Gastrocnemius medialis (tissue), 4 donors: ENCODE measurements at regions not wholly inside any gene's neighbourhood (a gene's known extent, or its start where the extent isn't known, plus 50 kb on each side); places are given as distances from the start of the nearest gene placed in this dataset.

Experiments
- ATAC-seq, 2 donors: fragments of 150-250 bp; one replicate each; pipeline ENCODE4 v1.9.1; 2016
- DNase-seq, 2 donors: peaks; one replicate each; pipeline ENCODE4 v3.0.0-alpha.2; 2019
- H3K27ac ChIP-seq, 4 donors: fragments of 200-600 bp; sonication (generic); 1 replicate in 1 of 4; 2 replicates in 3 of 4; pipeline ENCODE4 v1.5.1; 2016 to 2018; ENCODE audit warnings: mild to moderate bottlenecking in 2 of 4, moderate library complexity in 1 of 4
- H3K27me3 ChIP-seq, 3 donors: fragments of 200-600 bp; sonication (generic) in 2 of 3; 1 replicate in 1 of 3; 2 replicates in 2 of 3; pipeline versions ENCODE4 v1.5.1 to v1.6.0; 2016 to 2019; ENCODE audit warnings: mild to moderate bottlenecking in 1 of 3, moderate library complexity in 1 of 3
- H3K36me3 ChIP-seq, 2 donors: fragments of 200-600 bp; sonication (generic) in 1 of 2; one replicate each; pipeline ENCODE4 v1.5.1; 2017 to 2018
- H3K4me1 ChIP-seq, 2 donors: fragments of 200-600 bp; sonication (generic) in 1 of 2; one replicate each; pipeline ENCODE4 v1.5.1; 2016 to 2017; ENCODE audit warnings: mild to moderate bottlenecking in 2 of 2
- H3K4me3 ChIP-seq, 4 donors: fragments of 200-600 bp; sonication (generic) in 3 of 4; 1 replicate in 1 of 4; 2 replicates in 3 of 4; pipeline ENCODE4 v1.5.1; 2016 to 2019; ENCODE audit warnings: mild to moderate bottlenecking in 2 of 4
- H3K9me3 ChIP-seq, 3 donors: fragments of 200-600 bp; sonication (generic) in 2 of 3; 1 replicate in 1 of 3; 2 replicates in 2 of 3; pipeline ENCODE4 v1.5.1; 2016 to 2019
- POLR2A ChIP-seq, 2 donors: fragments of 450-650 bp; IDR thresholded peaks; one replicate each; pipeline ENCODE4 v1.6.1; 2017; ENCODE audit warnings: antibody characterized with exemption in 2 of 2, mild to moderate bottlenecking in 2 of 2, moderate library complexity in 2 of 2
- in situ Hi-C, 4 donors: fragments of 200-750 bp; cut with MboI; loops; one replicate each; pipeline versions ENCODE4 v1.15.0 to v1.8.0; 2017; ENCODE audit warnings: low sequenced_read_pairs in 4 of 4
- intact Hi-C: fragments of 100-400 bp; cut with DNase I; formaldehyde crosslinking; loops from one replicate; pipeline ENCODE4 v1.15.1; 2023; ENCODE audit warnings: low total_unique reads
- TF ChIP-seq, protein P1 (sequence below), 5 experiments: fragments of 450-650 bp in 3 of 5; fragments of 200-600 bp in 2 of 5; sonication (generic) in 2 of 5; IDR thresholded peaks in 4 of 5; conservative IDR thresholded peaks in 1 of 5; 1 replicate in 4 of 5; 2 replicates in 1 of 5; pipeline ENCODE4 v1.5.1; 2016 to 2019; ENCODE audit warnings: antibody characterized with exemption in 5 of 5, mild to moderate bottlenecking in 3 of 5, moderate library complexity in 3 of 5

GRCh38 chr10:60560451-60560850 is 170.8 kb upstream of the ANK3 start:
- no peak for ATAC-seq
- H3K27ac ChIP-seq = no peak overlapping the region
- intact Hi-C loops (no loop called here), in situ Hi-C loops (no loop called here)
- no peak overlapping the region for H3K4me3 ChIP-seq
- peaks cover 0 to 10% of the 10 kb centered on the region in 2 donors for H3K4me1 ChIP-seq
- no peaks in the 10 kb centered on the region for H3K27me3 ChIP-seq
- no peaks in the 10 kb centered on the region for H3K9me3 ChIP-seq
- H3K36me3 ChIP-seq = no peaks in the 10 kb centered on the region
- DNase-seq = no peak
- TF ChIP-seq, protein P1, sequence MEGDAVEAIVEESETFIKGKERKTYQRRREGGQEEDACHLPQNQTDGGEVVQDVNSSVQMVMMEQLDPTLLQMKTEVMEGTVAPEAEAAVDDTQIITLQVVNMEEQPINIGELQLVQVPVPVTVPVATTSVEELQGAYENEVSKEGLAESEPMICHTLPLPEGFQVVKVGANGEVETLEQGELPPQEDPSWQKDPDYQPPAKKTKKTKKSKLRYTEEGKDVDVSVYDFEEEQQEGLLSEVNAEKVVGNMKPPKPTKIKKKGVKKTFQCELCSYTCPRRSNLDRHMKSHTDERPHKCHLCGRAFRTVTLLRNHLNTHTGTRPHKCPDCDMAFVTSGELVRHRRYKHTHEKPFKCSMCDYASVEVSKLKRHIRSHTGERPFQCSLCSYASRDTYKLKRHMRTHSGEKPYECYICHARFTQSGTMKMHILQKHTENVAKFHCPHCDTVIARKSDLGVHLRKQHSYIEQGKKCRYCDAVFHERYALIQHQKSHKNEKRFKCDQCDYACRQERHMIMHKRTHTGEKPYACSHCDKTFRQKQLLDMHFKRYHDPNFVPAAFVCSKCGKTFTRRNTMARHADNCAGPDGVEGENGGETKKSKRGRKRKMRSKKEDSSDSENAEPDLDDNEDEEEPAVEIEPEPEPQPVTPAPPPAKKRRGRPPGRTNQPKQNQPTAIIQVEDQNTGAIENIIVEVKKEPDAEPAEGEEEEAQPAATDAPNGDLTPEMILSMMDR (IDR thresholded peaks at IDR 0.05 in 4 of 5, conservative IDR thresholded peaks at IDR 0.05 in 1 of 5) = no peak
- no peak for TF ChIP-seq POLR2A (IDR thresholded peaks at IDR 0.05)

GRCh38 chr10:60555700-60556099 is 166.0 kb upstream of the ANK3 start:
- ATAC-seq (no peak), DNase-seq (no peak)
- in situ Hi-C loops = no loop called here
- intact Hi-C loops = no loop called here
- no peaks in the 10 kb centered on the region for H3K9me3 ChIP-seq
- H3K27ac ChIP-seq = no peak overlapping the region
- H3K36me3 ChIP-seq = no peaks in the 10 kb centered on the region
- no peaks in the 10 kb centered on the region for H3K27me3 ChIP-seq
- TF ChIP-seq, protein P1 (IDR thresholded peaks at IDR 0.05 in 4 of 5, conservative IDR thresholded peaks at IDR 0.05 in 1 of 5) = no peak
- TF ChIP-seq POLR2A (IDR thresholded peaks at IDR 0.05) = no peak
- no peak overlapping the region for H3K4me3 ChIP-seq
- no peaks in the 10 kb centered on the region for H3K4me1 ChIP-seq

DNA sequence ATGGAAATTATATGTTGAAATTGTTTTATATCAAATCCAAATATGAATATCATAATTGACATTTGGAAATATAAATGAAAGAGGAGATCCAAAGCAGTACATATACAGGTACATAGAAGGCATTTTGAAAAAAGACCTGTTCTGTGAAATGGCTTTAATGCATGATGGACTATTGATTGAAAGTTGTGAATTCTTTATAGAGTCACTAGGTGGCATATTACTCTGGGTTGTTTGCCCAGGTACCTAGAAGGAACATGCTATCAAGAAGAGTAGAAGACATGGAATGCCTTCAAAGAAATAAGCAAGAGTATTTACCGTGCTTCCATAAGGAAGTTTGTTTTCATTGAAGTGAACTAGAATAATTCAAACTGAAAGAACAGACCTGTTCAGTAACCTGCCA is 160.0 kb upstream of the ANK3 start:
- H3K27ac ChIP-seq = no peak overlapping the region
- TF ChIP-seq, protein P1 (IDR thresholded peaks at IDR 0.05 in 4 of 5, conservative IDR thresholded peaks at IDR 0.05 in 1 of 5) = peak in 4 of 5 experiments; percentile 30 to 52 (median 34)
- no peak for TF ChIP-seq POLR2A (IDR thresholded peaks at IDR 0.05)
- intact Hi-C loops = loop anchor here (1.0 kb wide), 1 partner anchor 98 kb away; no protein-coding TSS in a partner anchor
- H3K4me1 ChIP-seq = no peaks in the 10 kb centered on the region
- no peak overlapping the region for H3K4me3 ChIP-seq
- ATAC-seq (peak; percentile 70 to 71), DNase-seq (no peak)
- no peaks in the 10 kb centered on the region for H3K27me3 ChIP-seq
- in situ Hi-C loops = loop anchor here in 2 of 4 donors (5.0 to 10.0 kb wide), 2 partner anchors 98 to 105 kb away; no protein-coding TSS in a partner anchor
- no peaks in the 10 kb centered on the region for H3K9me3 ChIP-seq
- H3K36me3 ChIP-seq = no peaks in the 10 kb centered on the region

GRCh38 chr10:60542657-60543056 is 153.0 kb upstream of the ANK3 start:
- intact Hi-C loops = no loop called here
- Histone ChIP-seq H3K4me3 (no peak overlapping the region), H3K9me3 (no peaks in the 10 kb centered on the region), H3K36me3 (no peaks in the 10 kb centered on the region), H3K4me1 (peaks cover 10 to 19% of the 10 kb centered on the region in 2 donors), H3K27me3 (no peaks in the 10 kb centered on the region), H3K27ac (no peak overlapping the region)
- TF ChIP-seq POLR2A (IDR thresholded peaks at IDR 0.05) = no peak
- TF ChIP-seq, protein P1 (IDR thresholded peaks at IDR 0.05 in 4 of 5, conservative IDR thresholded peaks at IDR 0.05 in 1 of 5) = no peak
- in situ Hi-C loops = loop anchor here in 1 of 4 donors (10.0 kb wide), 1 partner anchor 112 kb away; no protein-coding TSS in a partner anchor
- ATAC-seq (no peak), DNase-seq (no peak)

GRCh38 chr10:60541451-60541850 is 151.8 kb upstream of the ANK3 start:
- in situ Hi-C loops = loop anchor here in 1 of 4 donors (10.0 kb wide), 1 partner anchor 113 kb away; no protein-coding TSS in a partner anchor
- DNase-seq (no peak), ATAC-seq (no peak)
- Histone ChIP-seq H3K9me3 (no peaks in the 10 kb centered on the region), H3K27me3 (no peaks in the 10 kb centered on the region), H3K4me1 (peaks cover 10 to 19% of the 10 kb centered on the region in 2 donors), H3K27ac (no peak overlapping the region), H3K36me3 (no peaks in the 10 kb centered on the region), H3K4me3 (no peak overlapping the region)
- intact Hi-C loops = no loop called here
- no peak for TF ChIP-seq POLR2A (IDR thresholded peaks at IDR 0.05)
- TF ChIP-seq, protein P1 (IDR thresholded peaks at IDR 0.05 in 4 of 5, conservative IDR thresholded peaks at IDR 0.05 in 1 of 5) = no peak
